ENCODE measurements at regions not wholly inside any gene's neighbourhood (a gene's known extent, or its start where the extent isn't known, plus 50 kb on each side); places are given as distances from the start of the nearest gene placed in this dataset.

GRCh38 chr4:132228676-132229075 lies 920.4 kb upstream of the PCDH10 start (continued):
- no peak for TF ChIP-seq CTCF (IDR thresholded peaks at IDR 0.05 in 2 of 3, conservative IDR thresholded peaks at IDR 0.05 in 1 of 3; ENCODE audit: borderline replicate concordance in 1 of 3, insufficient read depth in 1 of 3, low read depth in 2 of 3, low read length in 2 of 3)
- no peak for TF ChIP-seq POLR2AphosphoS5 (IDR thresholded peaks at IDR 0.05; ENCODE audit: low read depth, low read length)
- TF ChIP-seq REST (IDR thresholded peaks at IDR 0.05; ENCODE audit: low read depth) = no peak
- no peak for TF ChIP-seq ATF3 (IDR thresholded peaks at IDR 0.05)

- Histone ChIP-seq H2AFZ (ENCODE audit: low read depth, low read length, poor library complexity, severe bottlenecking) (no peak overlapping the region), H3K4me1 (ENCODE audit: control insufficient read depth in 1 of 2, insufficient read depth in 2 of 2, low read length in 2 of 2) (peaks cover 0 to 8% of the 10 kb centered on the region in 2 experiments; a peak in 2 of 4 replicates), H3K27ac (ENCODE audit: low read depth, low read length) (no peak overlapping the region), H3K4me2 (ENCODE audit: low read length) (no peak overlapping the region), H3K9me3 (ENCODE audit: control insufficient read depth in 1 of 2, insufficient read depth in 1 of 2, low read depth in 1 of 2, low read length in 2 of 2) (no peaks in the 10 kb centered on the region), H3K9ac (ENCODE audit: low read length) (no peak overlapping the region), H4K20me1 (ENCODE audit: insufficient read depth) (no peaks in the 10 kb centered on the region), H3K79me2 (ENCODE audit: insufficient read depth, low read length) (no peaks in the 10 kb centered on the region), H3K36me3 (ENCODE audit: control insufficient read depth in 1 of 2, insufficient read depth in 2 of 2, low read length in 2 of 2) (no peaks in the 10 kb centered on the region), H3K4me3 (replicated peaks in 1 of 2; ENCODE audit: low read depth in 1 of 2, low read length in 2 of 2) (no peak overlapping the region), H3K9me2 (ENCODE audit: insufficient read depth) (no peaks in the 10 kb centered on the region), H3K27me3 (ENCODE audit: insufficient read depth, low read length) (no peaks in the 10 kb centered on the region)
- ATAC-seq (no peak), DNase-seq (ENCODE audit: low read depth, low spot score) (no peak)
- ChIA-PET CTCF (no interaction called here), RAD21 (ENCODE audit: low non-redundant PET in 1 of 2, low total read pairs in 2 of 2, uncharacterized antibody in 2 of 2, unreplicated experiment in 2 of 2) (no interaction called here), POLR2A (no interaction called here)
- intact Hi-C loops (cut with micrococcal nuclease) = no loop called here
- no peak for TF ChIP-seq SIN3A (IDR thresholded peaks at IDR 0.05; ENCODE audit: low read depth)
- TF ChIP-seq YY1 (IDR thresholded peaks at IDR 0.05; ENCODE audit: extremely low read depth, insufficient replicate concordance, low read depth, low read length) = no peak
- no peak for TF ChIP-seq EZH2phosphoT487 (IDR thresholded peaks at IDR 0.05; ENCODE audit: borderline replicate concordance)
- TF ChIP-seq SRF (IDR thresholded peaks at IDR 0.05; ENCODE audit: low read depth) = no peak
- no peak for TF ChIP-seq ZBTB33 (IDR thresholded peaks at IDR 0.05; ENCODE audit: extremely low read depth, insufficient replicate concordance, low read length)
- no peak for TF ChIP-seq CEBPB (IDR thresholded peaks at IDR 0.05; ENCODE audit: low read depth)
- TF ChIP-seq POLR2AphosphoS5 (IDR thresholded peaks at IDR 0.05; ENCODE audit: low read depth, low read length) = no peak
- no peak for TF ChIP-seq CBX3 (IDR thresholded peaks at IDR 0.05; ENCODE audit: low read depth)
- TF ChIP-seq POLR2A (IDR thresholded peaks at IDR 0.05; ENCODE audit: borderline replicate concordance, extremely low read depth, insufficient read depth, insufficient read length) = no peak
- TF ChIP-seq ATF3 (IDR thresholded peaks at IDR 0.05) = no peak
- no peak for TF ChIP-seq MAX (IDR thresholded peaks at IDR 0.05)
- no TSS peak for BruUV-seq (replicated peaks)
Measured at GRCh38 chr4:132230025-132230424, 919.1 kb upstream of the PCDH10 start.
